Activated CD8-positive, alpha-beta memory T cell treated with anti-CD3 and anti-CD28 coated beads for 1 hour (primary cell): ENCODE measurements at regions not wholly inside any gene's neighbourhood (a gene's known extent, or its start where the extent isn't known, plus 50 kb on each side); places are given as distances from the start of the nearest gene placed in this dataset.

ENCODE experiments used
- DNase-seq, 2 donors: peaks; one replicate each; pipeline ENCODE4 v3.0.0-alpha.2; 2020; ENCODE audit warnings: low read depth in 1 of 2; ENCODE audit errors: extremely low read depth in 1 of 2

GRCh38 chr14:97246648-97247047 lies 449.5 kb downstream of the VRK1 start:
- DNase-seq, result no peak

GRCh38 chr14:97248973-97249372 lies 451.8 kb downstream of the VRK1 start:
- no peak for DNase-seq

GRCh38 chr14:97250931-97251330 lies 453.7 kb downstream of the VRK1 start:
- no peak for DNase-seq

- DNase-seq, result no peak
Measured at GRCh38 chr14:97251491-97252155, 454.4 kb downstream of the VRK1 start.

- DNase-seq, result no peak
Measured at GRCh38 chr14:97253756-97254155, 456.6 kb downstream of the VRK1 start.

- DNase-seq, result no peak
Measured at GRCh38 chr14:97262336-97262735, 465.2 kb downstream of the VRK1 start.

GRCh38 chr14:97264516-97265230 lies 467.5 kb downstream of the VRK1 start:
- no peak for DNase-seq

- no peak for DNase-seq
Measured at GRCh38 chr14:97266653-97267052, 469.5 kb downstream of the VRK1 start.

- no peak for DNase-seq
Measured at GRCh38 chr14:97267509-97267908, 470.3 kb downstream of the VRK1 start.

GRCh38 chr14:97268097-97268496 lies 470.9 kb downstream of the VRK1 start:
- no peak for DNase-seq

- no peak for DNase-seq
Measured at GRCh38 chr14:97270308-97270707, 473.1 kb downstream of the VRK1 start.

GRCh38 chr14:97271451-97271960 lies 474.3 kb downstream of the VRK1 start:
- no peak for DNase-seq

GRCh38 chr14:97273540-97273939 lies 476.4 kb downstream of the VRK1 start:
- DNase-seq, result no peak

GRCh38 chr14:97274626-97275025 lies 477.4 kb downstream of the VRK1 start:
- DNase-seq, result no peak

- DNase-seq, result no peak
Measured at GRCh38 chr14:97275276-97275675, 478.1 kb downstream of the VRK1 start.

- no peak for DNase-seq
Measured at GRCh38 chr14:97276573-97276972, 479.4 kb downstream of the VRK1 start.

GRCh38 chr14:97277711-97278110 lies 480.5 kb downstream of the VRK1 start:
- DNase-seq, result no peak

GRCh38 chr14:97280526-97280925 lies 483.3 kb downstream of the VRK1 start:
- no peak for DNase-seq

- no peak for DNase-seq
Measured at GRCh38 chr14:97281741-97282140, 484.6 kb downstream of the VRK1 start.

- DNase-seq, result no peak
Measured at GRCh38 chr14:97282210-97283004, 485.2 kb downstream of the VRK1 start.

- no peak for DNase-seq
Measured at GRCh38 chr14:97283005-97283403, 485.8 kb downstream of the VRK1 start.

- DNase-seq, result no peak
Measured at GRCh38 chr14:97283426-97283825, 486.2 kb downstream of the VRK1 start.
